Muscle layer of duodenum (tissue), 2 donors: ENCODE measurements at regions not wholly inside any gene's neighbourhood (a gene's known extent, or its start where the extent isn't known, plus 50 kb on each side); places are given as distances from the start of the nearest gene placed in this dataset.

Experiments
- H3K27ac ChIP-seq: one replicate; pipeline ENCODE4 v1.7.0; 2013; ENCODE audit warnings: mild to moderate bottlenecking, low read length
- H3K27me3 ChIP-seq: one replicate; pipeline ENCODE4 v1.7.0; 2013; ENCODE audit warnings: low read depth, mild to moderate bottlenecking, control low read depth, low read length
- H3K36me3 ChIP-seq, 2 donors: one replicate each; pipeline ENCODE4 v1.7.0; 2013; ENCODE audit warnings: low read length in 2 of 2, control low read depth in 1 of 2, mild to moderate bottlenecking in 1 of 2; ENCODE audit not compliant: insufficient read depth in 2 of 2, control insufficient read depth in 1 of 2
- H3K4me1 ChIP-seq, 2 donors: one replicate each; pipeline ENCODE4 v1.7.0; 2013; ENCODE audit warnings: low read length in 2 of 2, mild to moderate bottlenecking in 2 of 2, control low read depth in 1 of 2, moderate library complexity in 1 of 2; ENCODE audit not compliant: insufficient read depth in 2 of 2, control insufficient read depth in 1 of 2
- H3K4me3 ChIP-seq, 2 donors: one replicate each; pipeline ENCODE4 v1.7.0; 2013; ENCODE audit warnings: low read length in 2 of 2, low read depth in 1 of 2, mild to moderate bottlenecking in 1 of 2
- H3K9me3 ChIP-seq, 2 donors: one replicate each; pipeline ENCODE4 v1.7.0; 2013; ENCODE audit warnings: low read length in 2 of 2, control low read depth in 1 of 2, mild to moderate bottlenecking in 1 of 2; ENCODE audit not compliant: control insufficient read depth in 1 of 2
- donor health status: healthy.

- no peaks in the 10 kb centered on the region for H3K9me3 ChIP-seq
- no peaks in the 10 kb centered on the region for H3K36me3 ChIP-seq
- no peak overlapping the region for H3K27ac ChIP-seq
- H3K27me3 ChIP-seq, result no peaks in the 10 kb centered on the region
- H3K4me1 ChIP-seq, result peaks cover 0 to 17% of the 10 kb centered on the region in 2 donors
- H3K4me3 ChIP-seq, result no peak overlapping the region
Observed at GRCh38 chr10:130361351-130362105, 225.3 kb downstream of the GLRX3 start.

GRCh38 chr10:130362308-130362761 is 226.1 kb downstream of the GLRX3 start:
- H3K4me3 ChIP-seq, result no peak overlapping the region
- H3K27ac ChIP-seq, result no peak overlapping the region
- H3K9me3 ChIP-seq, result no peaks in the 10 kb centered on the region
- no peaks in the 10 kb centered on the region for H3K36me3 ChIP-seq
- no peaks in the 10 kb centered on the region for H3K27me3 ChIP-seq
- H3K4me1 ChIP-seq, result peaks cover 0 to 17% of the 10 kb centered on the region in 2 donors

GRCh38 chr10:130363051-130363450 is 226.9 kb downstream of the GLRX3 start:
- H3K4me3 ChIP-seq, result no peak overlapping the region
- H3K9me3 ChIP-seq, result no peaks in the 10 kb centered on the region
- no peaks in the 10 kb centered on the region for H3K36me3 ChIP-seq
- H3K27ac ChIP-seq, result no peak overlapping the region
- no peaks in the 10 kb centered on the region for H3K27me3 ChIP-seq
- H3K4me1 ChIP-seq, result peaks cover 0 to 17% of the 10 kb centered on the region in 2 donors

GRCh38 chr10:130363899-130364445 is 227.8 kb downstream of the GLRX3 start:
- H3K27ac ChIP-seq, result no peak overlapping the region
- no peaks in the 10 kb centered on the region for H3K36me3 ChIP-seq
- peaks cover 0 to 17% of the 10 kb centered on the region in 2 donors for H3K4me1 ChIP-seq
- H3K27me3 ChIP-seq, result no peaks in the 10 kb centered on the region
- H3K9me3 ChIP-seq, result no peaks in the 10 kb centered on the region
- no peak overlapping the region for H3K4me3 ChIP-seq

GRCh38 chr10:130364631-130365411 is 228.6 kb downstream of the GLRX3 start:
- Histone ChIP-seq H3K4me3 (no peak overlapping the region), H3K9me3 (no peaks in the 10 kb centered on the region), H3K27ac (no peak overlapping the region), H3K27me3 (no peaks in the 10 kb centered on the region), H3K36me3 (no peaks in the 10 kb centered on the region), H3K4me1 (peaks cover 0 to 17% of the 10 kb centered on the region in 2 donors)

GRCh38 chr10:130368761-130369560 is 232.8 kb downstream of the GLRX3 start:
- Histone ChIP-seq H3K27me3 (no peaks in the 10 kb centered on the region), H3K4me3 (no peak overlapping the region), H3K27ac (no peak overlapping the region)

GRCh38 chr10:130369645-130370381 is 233.6 kb downstream of the GLRX3 start:
- Histone ChIP-seq H3K9me3 (no peaks in the 10 kb centered on the region), H3K27me3 (no peaks in the 10 kb centered on the region), H3K4me3 (no peak overlapping the region), H3K27ac (no peak overlapping the region), H3K36me3 (no peaks in the 10 kb centered on the region), H3K4me1 (no peaks in the 10 kb centered on the region)

More at GRCh38 chr10:130368761-130369560, 232.8 kb downstream of the GLRX3 start:
- no peaks in the 10 kb centered on the region for H3K4me1 ChIP-seq
- H3K36me3 ChIP-seq, result no peaks in the 10 kb centered on the region
- no peaks in the 10 kb centered on the region for H3K9me3 ChIP-seq

- Histone ChIP-seq H3K4me3 (no peak overlapping the region), H3K9me3 (no peaks in the 10 kb centered on the region), H3K36me3 (no peaks in the 10 kb centered on the region)
Observed at GRCh38 chr10:130370721-130371120, 234.5 kb downstream of the GLRX3 start.

GRCh38 chr10:130371156-130371555 is 235.0 kb downstream of the GLRX3 start:
- no peaks in the 10 kb centered on the region for H3K36me3 ChIP-seq
- no peak overlapping the region for H3K4me3 ChIP-seq
- H3K27ac ChIP-seq, result no peak overlapping the region
- no peaks in the 10 kb centered on the region for H3K4me1 ChIP-seq
- no peaks in the 10 kb centered on the region for H3K27me3 ChIP-seq
- H3K9me3 ChIP-seq, result no peaks in the 10 kb centered on the region

More at GRCh38 chr10:130370721-130371120, 234.5 kb downstream of the GLRX3 start:
- H3K27me3 ChIP-seq, result no peaks in the 10 kb centered on the region
- H3K27ac ChIP-seq, result no peak overlapping the region
- no peaks in the 10 kb centered on the region for H3K4me1 ChIP-seq

- H3K4me3 ChIP-seq, result no peak overlapping the region
- peaks cover 0 to 2% of the 10 kb centered on the region in 2 donors for H3K9me3 ChIP-seq
- H3K4me1 ChIP-seq, result no peaks in the 10 kb centered on the region
- no peaks in the 10 kb centered on the region for H3K36me3 ChIP-seq
- H3K27ac ChIP-seq, result no peak overlapping the region
- H3K27me3 ChIP-seq, result no peaks in the 10 kb centered on the region
Observed at GRCh38 chr10:130371666-130372065, 235.5 kb downstream of the GLRX3 start.
